Renal cortical epithelial cell (primary cell): ENCODE measurements at regions not wholly inside any gene's neighbourhood (a gene's known extent, or its start where the extent isn't known, plus 50 kb on each side); places are given as distances from the start of the nearest gene placed in this dataset.

Experiments
- DNase-seq: peaks from one replicate; pipeline ENCODE4 v3.0.0-alpha.2; 2011; ENCODE audit warnings: low read depth

- DNase-seq, result no peak
These were observed 433.8 kb upstream of the TCF4 start for GRCh38 chr18:56021809-56022195.

- no peak for DNase-seq
These were observed 433.3 kb upstream of the TCF4 start for GRCh38 chr18:56021136-56021808.

GRCh38 chr18:56019908-56020307 lies 431.9 kb upstream of the TCF4 start:
- DNase-seq, result no peak

GRCh38 chr18:56019156-56019555 lies 431.2 kb upstream of the TCF4 start:
- no peak for DNase-seq

DNA sequence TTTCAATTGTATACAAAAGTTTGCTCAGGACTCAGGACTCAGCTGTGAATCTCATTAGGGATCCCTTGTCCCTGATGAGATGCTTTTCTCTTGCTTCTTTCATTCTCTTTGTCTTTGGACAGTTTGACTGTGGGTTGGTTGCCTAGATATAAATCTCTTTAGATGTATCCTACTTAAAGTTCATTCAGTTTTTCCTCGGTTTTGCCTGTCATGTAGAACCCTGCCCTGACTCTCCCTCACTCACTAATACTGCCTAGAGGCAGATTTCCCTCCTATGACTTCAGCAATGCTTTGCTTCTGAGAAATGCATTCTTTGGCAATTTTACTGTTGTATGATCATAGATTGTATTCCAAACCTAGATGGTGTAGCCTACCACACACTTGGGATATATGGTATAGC lies 421.4 kb upstream of the TCF4 start:
- DNase-seq, result no peak

DNA sequence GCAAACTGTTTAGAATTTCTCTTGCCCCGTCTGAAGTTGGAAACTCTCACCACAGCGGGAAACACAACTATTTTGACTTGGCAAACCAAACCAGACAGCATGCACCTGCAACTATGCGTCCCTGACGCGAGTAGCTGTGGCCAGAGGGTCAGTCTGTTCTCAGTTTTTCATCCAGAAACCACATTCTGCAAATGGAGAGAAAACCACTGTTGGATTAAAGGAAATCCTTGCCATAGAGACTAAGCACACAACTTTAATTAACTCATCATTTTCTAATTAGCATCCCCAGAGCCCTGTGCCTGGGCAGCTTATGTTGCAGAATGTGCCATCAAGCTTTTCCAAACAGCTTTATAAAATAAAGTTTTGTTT lies 415.7 kb upstream of the TCF4 start:
- no peak for DNase-seq

GRCh38 chr18:56003009-56003719 lies 415.2 kb upstream of the TCF4 start:
- DNase-seq, result no peak

- DNase-seq, result no peak
These were observed 413.6 kb upstream of the TCF4 start for GRCh38 chr18:56001576-56001975.

GRCh38 chr18:56000041-56000440 lies 412.0 kb upstream of the TCF4 start:
- no peak for DNase-seq

DNA sequence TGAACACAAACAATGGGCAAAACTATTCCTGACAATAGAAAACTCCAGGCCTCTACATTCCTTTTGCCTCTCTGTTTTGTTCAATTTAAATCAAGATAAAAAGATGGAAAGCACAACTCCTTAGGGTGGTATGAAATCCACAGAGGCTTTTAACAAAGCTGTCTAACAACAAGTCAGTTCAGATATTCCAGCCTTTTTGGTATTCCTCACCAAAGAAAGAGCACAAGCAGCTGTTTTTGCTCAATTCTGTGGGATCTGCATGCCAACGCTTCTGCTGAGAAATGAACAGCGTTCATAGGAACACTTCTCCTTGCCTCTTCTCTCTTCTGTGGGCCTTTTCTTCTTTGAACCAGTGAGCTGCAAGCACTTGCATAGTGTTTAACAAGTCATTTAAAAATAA lies 411.6 kb upstream of the TCF4 start:
- no peak for DNase-seq

DNA sequence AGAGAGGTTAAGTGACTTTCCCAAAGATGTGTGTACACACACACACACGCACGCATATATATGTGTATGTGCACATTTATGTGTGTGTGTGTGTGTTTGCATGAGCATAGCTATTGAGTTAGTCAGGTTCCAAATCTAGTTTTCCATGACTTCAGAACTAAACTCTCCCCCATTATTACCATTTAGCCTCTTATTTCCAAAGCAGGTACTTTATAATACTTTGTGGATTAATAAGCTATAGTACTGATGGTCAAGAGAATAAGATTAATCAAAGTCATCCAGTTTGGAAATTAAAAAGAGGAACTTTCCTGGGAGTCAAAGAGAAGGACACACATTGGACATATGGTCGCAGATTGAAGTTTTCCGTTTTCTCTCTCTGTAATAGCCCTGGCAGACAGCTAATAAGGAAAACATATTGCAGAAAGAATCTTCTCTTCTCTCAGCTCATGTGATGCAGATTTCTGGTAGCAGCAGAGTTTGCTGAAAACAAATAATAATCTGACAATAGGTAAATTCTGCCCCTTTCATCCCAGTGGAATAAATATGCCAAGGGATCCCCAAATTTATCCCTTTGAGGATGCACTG lies 410.9 kb upstream of the TCF4 start:
- no peak for DNase-seq

DNA sequence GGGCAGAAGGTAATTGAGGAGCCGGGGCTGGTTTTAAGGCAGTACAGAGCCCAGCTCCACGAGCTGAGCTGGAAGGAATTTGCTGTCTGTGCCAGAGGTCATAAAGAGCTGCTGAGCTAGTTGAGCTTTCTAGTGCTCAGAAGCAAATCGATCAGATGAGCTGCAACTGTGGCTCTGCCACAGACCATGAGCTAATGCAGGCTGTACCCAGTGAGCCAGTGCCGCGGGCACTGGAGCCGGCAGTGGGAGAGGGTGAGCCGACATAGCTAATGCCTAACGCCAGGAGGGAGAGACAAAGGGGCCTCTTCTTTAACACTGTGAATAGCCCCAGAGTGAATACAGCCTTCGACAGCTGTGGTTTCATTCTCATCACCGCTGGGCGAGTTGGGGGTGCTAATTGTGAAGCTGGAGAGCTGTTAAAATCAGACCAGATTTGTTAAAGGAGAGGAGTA lies 410.1 kb upstream of the TCF4 start:
- peak; percentile 51 for DNase-seq

DNA sequence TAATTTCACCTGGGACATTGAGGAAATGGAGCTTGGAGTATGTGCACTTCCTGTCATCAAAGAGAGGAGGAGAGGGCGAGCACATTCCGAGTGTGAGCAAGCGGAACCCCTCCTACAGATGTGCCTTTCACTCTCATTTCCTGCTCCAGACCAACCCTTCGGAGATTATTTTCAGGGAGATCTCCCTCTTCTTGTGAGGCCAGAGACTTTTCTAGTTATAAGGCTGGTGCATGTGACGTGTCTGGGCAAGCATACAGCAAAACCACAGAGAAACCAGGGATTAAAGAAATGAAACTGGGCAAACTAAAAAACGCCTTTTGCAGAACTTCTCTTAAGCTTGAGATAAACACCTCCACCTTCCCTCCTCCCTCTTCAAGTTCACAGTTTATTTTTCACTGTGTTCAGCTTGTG lies 409.2 kb upstream of the TCF4 start:
- DNase-seq, result peak; percentile 6

- no peak for DNase-seq
These were observed 408.7 kb upstream of the TCF4 start for GRCh38 chr18:55996717-55997116.

GRCh38 chr18:55990186-55990585 lies 402.2 kb upstream of the TCF4 start:
- no peak for DNase-seq

- DNase-seq, result peak; percentile 26
These were observed 400.5 kb upstream of the TCF4 start for GRCh38 chr18:55988537-55988936.

DNA sequence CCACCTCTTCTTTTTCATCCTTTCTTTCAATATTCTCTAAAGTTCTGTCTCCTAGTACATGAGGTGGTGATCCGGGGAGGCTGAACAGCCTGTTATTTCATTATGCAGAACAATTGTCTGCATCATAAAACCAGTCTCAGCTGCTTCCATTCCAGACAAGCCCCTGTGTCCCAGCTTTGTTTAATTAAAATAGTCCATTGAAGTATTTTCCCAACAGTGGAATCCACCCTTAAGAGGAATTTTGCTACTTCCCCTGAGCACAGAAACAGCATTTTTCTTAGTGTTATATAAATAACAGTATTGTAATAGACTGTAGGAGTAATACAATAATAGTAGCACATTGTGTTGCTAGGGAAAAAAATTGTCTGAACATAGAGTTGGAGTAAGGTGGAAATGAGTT lies 395.4 kb upstream of the TCF4 start:
- no peak for DNase-seq

- DNase-seq, result no peak
These were observed 395.0 kb upstream of the TCF4 start for GRCh38 chr18:55982992-55983391.

GRCh38 chr18:55981712-55982475 lies 393.9 kb upstream of the TCF4 start:
- no peak for DNase-seq

DNA sequence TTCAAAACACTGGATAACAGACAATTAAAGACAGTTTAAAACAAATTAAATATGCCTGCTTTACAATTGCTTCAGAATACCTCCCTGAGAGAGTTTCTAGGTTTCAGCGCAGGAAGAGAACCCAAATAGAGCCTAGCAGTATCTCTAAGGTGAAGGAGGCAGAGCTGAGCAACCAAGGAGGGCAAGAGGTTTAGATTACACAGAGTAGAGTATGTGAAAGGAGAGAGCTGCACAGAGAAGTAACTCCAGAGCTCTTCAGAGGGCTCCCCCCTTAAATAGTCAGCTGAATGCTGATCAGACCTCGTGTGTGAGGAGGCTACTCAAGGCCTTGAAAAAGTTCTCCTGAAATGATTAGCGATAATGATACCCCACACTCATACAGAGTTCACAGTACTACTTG lies 386.5 kb upstream of the TCF4 start:
- no peak for DNase-seq

- peak; percentile 3 for DNase-seq
These were observed 380.6 kb upstream of the TCF4 start for GRCh38 chr18:55968550-55968949.

DNA sequence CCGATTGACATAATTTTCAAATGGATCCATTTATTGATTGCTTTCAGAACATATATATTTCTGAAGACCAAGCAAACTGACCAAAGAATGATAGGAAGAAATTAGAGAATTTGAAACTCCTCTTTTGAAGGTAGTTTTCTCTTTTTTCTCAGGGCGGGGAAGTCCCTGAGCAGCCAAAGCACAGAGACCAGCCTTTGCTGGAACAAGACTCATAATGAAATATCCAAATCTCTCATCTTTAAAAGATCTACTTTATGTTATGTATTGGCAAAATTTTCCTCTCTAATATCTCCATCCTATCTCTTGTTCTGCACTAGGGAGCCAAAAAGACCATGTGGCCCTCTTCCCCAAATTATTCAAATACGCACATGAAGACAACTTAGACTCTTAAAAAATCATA lies 379.0 kb upstream of the TCF4 start:
- DNase-seq, result no peak

DNA sequence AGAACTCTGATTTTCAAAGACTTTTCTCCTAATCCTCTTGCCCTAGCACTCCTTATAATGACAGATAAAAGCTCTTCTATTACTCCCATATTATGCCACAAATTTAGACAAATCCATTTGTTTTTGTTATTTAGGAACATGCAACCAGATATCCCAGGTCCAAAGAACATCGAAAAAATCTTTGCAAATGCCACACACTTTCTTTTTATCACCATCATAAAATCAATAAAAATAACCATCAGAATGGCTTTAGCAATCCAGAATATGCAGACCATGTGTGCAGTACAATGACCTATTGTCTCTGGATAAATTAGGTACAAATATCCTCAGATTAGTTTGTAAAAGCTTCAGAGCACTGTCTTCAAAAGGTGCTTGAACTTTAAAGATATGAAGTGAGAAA lies 376.2 kb upstream of the TCF4 start:
- no peak for DNase-seq
